A673 (cell line): ENCODE measurements at regions not wholly inside any gene's neighbourhood (a gene's known extent, or its start where the extent isn't known, plus 50 kb on each side); places are given as distances from the start of the nearest gene placed in this dataset.
A peak's percentile ranks its signal among the peaks of the same experiment; 100 is the strongest.
"Not testable (repeated sequence)": the region's sequence is repeated elsewhere in the genome, so short reads cannot be mapped to it uniquely, and the experiment has no call there.

Experiments
- BruUV-seq: library from RNA; stranded (reverse); fragments of 400-500 nt; replicated peaks from 2 replicates; lab custom pipeline; 2021; lab: Mats Ljungman, UMichigan
- CTCF ChIA-PET: fragments of 300-600 bp; sonication (Branson Sonifier 250); formaldehyde crosslinking; loops from one replicate; lab custom pipeline; 2022; ENCODE audit warnings: antibody characterized with exemption; lab: Charles Lee
- POLR2A ChIA-PET: fragments of 300-600 bp; sonication (Branson Sonifier 250); formaldehyde crosslinking; loops from one replicate; lab custom pipeline; 2022; ENCODE audit warnings: antibody characterized with exemption; ENCODE audit not compliant: low non-redundant PET; lab: Charles Lee
- DNase-seq: peaks from one replicate; pipeline ENCODE4 v3.0.0-alpha.2; 2015; ENCODE audit warnings: low spot score
- H3K27ac ChIP-seq: fragments of 200-600 bp; sonication (generic); 2 replicates; pipeline ENCODE4 v1.5.1; 2016; ENCODE audit warnings: mixed run types, low read depth, mild to moderate bottlenecking, mixed read lengths, antibody characterized with exemption, low read length; ENCODE audit not compliant: poor library complexity, severe bottlenecking
- H3K27me3 ChIP-seq: fragments of 200-600 bp; sonication (generic); replicated peaks from 2 replicates; pipeline ENCODE4 v1.6.1; 2017; ENCODE audit warnings: mixed run types, low read depth, mild to moderate bottlenecking, mixed read lengths, antibody characterized with exemption, low read length; ENCODE audit not compliant: insufficient read depth, poor library complexity
- H3K36me3 ChIP-seq: fragments of 200-600 bp; sonication (generic); 2 replicates; pipeline ENCODE4 v1.6.1; 2016; ENCODE audit warnings: mixed run types, mild to moderate bottlenecking, mixed read lengths, antibody characterized with exemption, low read length; ENCODE audit not compliant: insufficient read depth, poor library complexity, severe bottlenecking
- H3K4me1 ChIP-seq: fragments of 200-600 bp; sonication (generic); 2 replicates; pipeline ENCODE4 v1.6.1; 2017; ENCODE audit warnings: mixed run types, mild to moderate bottlenecking, mixed read lengths, antibody characterized with exemption, low read length; ENCODE audit not compliant: insufficient read depth, poor library complexity, severe bottlenecking
- H3K4me3 ChIP-seq: fragments of 200-600 bp; sonication (generic); 2 replicates; pipeline ENCODE4 v1.5.1; 2016; ENCODE audit warnings: low read depth, mixed run types, mild to moderate bottlenecking, mixed read lengths, low read length; ENCODE audit not compliant: poor library complexity, severe bottlenecking
- H3K9me3 ChIP-seq: fragments of 200-600 bp; sonication (generic); 2 replicates; pipeline ENCODE4 v1.6.1; 2016; ENCODE audit warnings: mixed run types, low read depth, mild to moderate bottlenecking, mixed read lengths, antibody characterized with exemption, low read length; ENCODE audit not compliant: poor library complexity, severe bottlenecking
- EZH2 ChIP-seq: fragments of 200-600 bp; sonication (generic); IDR thresholded peaks from 2 replicates; pipeline ENCODE4 v1.6.1; 2017; ENCODE audit warnings: borderline replicate concordance, low read depth, mild to moderate bottlenecking, mixed read lengths, antibody characterized with exemption, low read length; ENCODE audit not compliant: poor library complexity, severe bottlenecking
- intact Hi-C: fragments of 100-400 bp; cut with micrococcal nuclease; formaldehyde crosslinking; loops from one replicate; pipeline ENCODE4 v1.10.0; 2022; ENCODE audit not compliant: unreplicated experiment
- TF ChIP-seq, protein P1 (sequence below): fragments of 300-800, 200-600 bp; sonication (generic); conservative IDR thresholded peaks from 2 replicates; pipeline ENCODE4 v1.5.1; 2017; ENCODE audit warnings: low read depth, mild to moderate bottlenecking, antibody characterized with exemption, low read length, moderate library complexity, mixed read lengths

DNA sequence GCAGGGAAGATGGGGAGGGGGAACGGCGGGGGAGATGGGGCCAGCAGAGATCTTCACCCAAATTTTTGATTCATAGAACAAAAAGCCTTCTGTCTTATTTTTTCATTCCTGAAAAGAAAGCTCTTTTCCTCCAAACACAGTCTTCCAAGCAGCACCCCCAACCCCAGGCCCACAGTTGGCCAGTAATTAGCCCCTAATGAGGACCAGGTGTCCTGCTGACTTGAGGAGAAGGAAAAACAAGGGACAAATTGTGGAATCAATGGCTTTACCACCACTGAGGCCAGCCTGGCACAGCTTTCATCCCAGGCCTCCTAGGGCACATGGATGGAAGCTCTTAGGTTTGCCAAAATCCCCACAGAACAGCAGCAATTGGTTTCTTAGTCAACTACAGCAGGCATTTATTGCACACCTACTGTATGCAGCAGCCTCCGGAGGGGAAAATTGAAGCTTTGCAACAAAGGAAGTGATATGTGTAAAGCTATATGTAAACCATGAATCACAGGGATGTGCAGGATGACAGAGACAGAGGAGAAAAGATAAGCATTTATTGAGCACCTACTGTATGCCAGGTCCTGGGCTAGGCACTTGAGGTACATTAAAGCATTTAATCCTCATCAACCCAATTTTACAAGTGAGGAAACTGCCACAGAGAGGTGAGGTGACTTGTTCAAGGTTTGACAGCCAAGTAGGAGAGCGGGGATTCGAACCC, 199.5 kb downstream of the TBC1D2B start:
- H3K4me1 ChIP-seq, result no peaks in the 10 kb centered on the region
- ChIA-PET POLR2A (no interaction called here), CTCF (no interaction called here)
- H3K27ac ChIP-seq, result no peak overlapping the region
- no peaks in the 10 kb centered on the region for H3K36me3 ChIP-seq
- TF ChIP-seq, protein P1, sequence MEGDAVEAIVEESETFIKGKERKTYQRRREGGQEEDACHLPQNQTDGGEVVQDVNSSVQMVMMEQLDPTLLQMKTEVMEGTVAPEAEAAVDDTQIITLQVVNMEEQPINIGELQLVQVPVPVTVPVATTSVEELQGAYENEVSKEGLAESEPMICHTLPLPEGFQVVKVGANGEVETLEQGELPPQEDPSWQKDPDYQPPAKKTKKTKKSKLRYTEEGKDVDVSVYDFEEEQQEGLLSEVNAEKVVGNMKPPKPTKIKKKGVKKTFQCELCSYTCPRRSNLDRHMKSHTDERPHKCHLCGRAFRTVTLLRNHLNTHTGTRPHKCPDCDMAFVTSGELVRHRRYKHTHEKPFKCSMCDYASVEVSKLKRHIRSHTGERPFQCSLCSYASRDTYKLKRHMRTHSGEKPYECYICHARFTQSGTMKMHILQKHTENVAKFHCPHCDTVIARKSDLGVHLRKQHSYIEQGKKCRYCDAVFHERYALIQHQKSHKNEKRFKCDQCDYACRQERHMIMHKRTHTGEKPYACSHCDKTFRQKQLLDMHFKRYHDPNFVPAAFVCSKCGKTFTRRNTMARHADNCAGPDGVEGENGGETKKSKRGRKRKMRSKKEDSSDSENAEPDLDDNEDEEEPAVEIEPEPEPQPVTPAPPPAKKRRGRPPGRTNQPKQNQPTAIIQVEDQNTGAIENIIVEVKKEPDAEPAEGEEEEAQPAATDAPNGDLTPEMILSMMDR, result no peak
- TF ChIP-seq EZH2, result no peak
- no TSS peak for BruUV-seq
- intact Hi-C loops, result loop anchor here (10.0 kb wide), 2 partner anchors 693 to 763 kb away; no protein-coding TSS in a partner anchor
- H3K4me3 ChIP-seq, result no peak overlapping the region
- H3K27me3 ChIP-seq, result no peaks in the 10 kb centered on the region
- no peaks in the 10 kb centered on the region for H3K9me3 ChIP-seq
- no peak for DNase-seq

- BruUV-seq, CTCF ChIA-PET, H3K4me1 ChIP-seq, H3K9me3 ChIP-seq, H3K36me3 ChIP-seq, H3K27ac ChIP-seq, DNase-seq, H3K27me3 ChIP-seq, H3K4me3 ChIP-seq, POLR2A ChIA-PET: not testable (repeated sequence)
- intact Hi-C loops, result loop anchor here (10.0 kb wide), 2 partner anchors 691 to 761 kb away; no protein-coding TSS in a partner anchor
Measured at GRCh38 chr15:77876107-77876820, 201.2 kb downstream of the TBC1D2B start.

DNA sequence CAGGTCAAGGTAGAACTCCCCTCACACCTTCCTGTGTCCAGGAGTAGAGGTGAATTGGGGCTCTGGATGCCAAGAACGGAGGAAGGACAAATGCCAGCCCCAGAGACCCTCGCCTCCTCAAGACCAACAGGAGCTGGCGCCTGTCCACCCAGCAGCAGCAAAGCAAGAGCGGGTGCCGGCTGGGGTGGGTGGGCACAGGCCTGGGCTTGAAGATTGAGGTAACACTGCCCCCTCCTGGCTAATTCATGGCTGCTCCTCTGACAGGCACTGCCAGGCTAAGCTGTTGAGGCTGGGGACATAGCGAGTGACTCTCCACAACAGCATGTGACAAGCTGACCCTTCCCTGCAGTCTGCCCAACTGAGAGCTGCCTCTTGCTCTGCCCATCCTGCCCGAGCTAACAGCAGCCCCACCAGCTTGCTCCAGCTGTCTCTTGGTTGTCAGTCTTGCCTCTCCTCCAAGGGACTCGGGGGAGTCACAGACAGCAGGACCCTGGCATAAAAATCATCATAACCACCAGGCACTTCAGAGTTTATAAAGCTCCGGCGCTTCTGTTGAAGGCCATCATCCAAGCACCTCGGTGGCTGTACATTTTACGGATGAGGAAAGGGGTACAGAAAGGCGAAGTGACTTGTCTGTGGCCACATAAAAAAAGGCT, 202.3 kb downstream of the TBC1D2B start:
- not testable (repeated sequence) for BruUV-seq, H3K36me3 ChIP-seq, H3K9me3 ChIP-seq, H3K27me3 ChIP-seq, H3K27ac ChIP-seq, H3K4me3 ChIP-seq, H3K4me1 ChIP-seq
- peak; percentile 87 for DNase-seq
- ChIA-PET POLR2A (interaction anchor here (0.6 kb wide), 1 partner anchor 32 kb away, joined by 6 read pairs; no protein-coding TSS in a partner anchor), CTCF (interaction anchor here (0.6 to 1.1 kb wide), 5 partner anchors 136 to 1727 kb away, joined by 3 to 7 read pairs (median 3); no protein-coding TSS in a partner anchor)
- TF ChIP-seq, protein P1, result peak; percentile 79
- intact Hi-C loops, result loop anchor here (2.0 to 10.0 kb wide), 3 partner anchors 240 to 760 kb away; no protein-coding TSS in a partner anchor
